ENCODE measurements at regions not wholly inside any gene's neighbourhood (a gene's known extent, or its start where the extent isn't known, plus 50 kb on each side); places are given as distances from the start of the nearest gene placed in this dataset.

- Histone ChIP-seq H3K27me3 (replicated peaks; ENCODE audit: insufficient read depth) (0 out of 2 replicates have a peak, but pooled peaks cover 3% of the 10 kb centered on the region), H4K20me1 (ENCODE audit: insufficient read depth) (no peaks in the 10 kb centered on the region), H3K79me2 (ENCODE audit: insufficient read depth) (no peaks in the 10 kb centered on the region), H3F3A (ENCODE audit: insufficient read depth) (peaks cover 8% of the 10 kb centered on the region; the same call in 1 of the 2 replicates), H3K4me3 (no peak overlapping the region), H3K4me2 (ENCODE audit: unreplicated experiment) (no peak overlapping the region), H3K9me3 (ENCODE audit: low read depth) (no peaks in the 10 kb centered on the region), H3K9ac (no peak overlapping the region), H3K9me2 (ENCODE audit: insufficient read depth) (no peaks in the 10 kb centered on the region), H3K4me1 (ENCODE audit: insufficient read depth) (peaks cover 33% of the 10 kb centered on the region), H3K27ac (no peak overlapping the region), H2AFZ (no peak overlapping the region), H3K36me3 (ENCODE audit: low read depth) (no peaks in the 10 kb centered on the region)
- DNase-seq, result peak; percentile 35
- 55 to 57% methylated on average over 11 of the region's 11 CpGs for WGBS, 2 experiments (ENCODE audit: low coverage in 1 of 2, low lambda C conversion rate in 2 of 2, missing lambda C conversion rate in 2 of 2)
- in situ Hi-C loops (cut with MboI), result no loop called here
- TF ChIP-seq EZH2phosphoT487 (IDR thresholded peaks at IDR 0.05; ENCODE audit: insufficient read depth, low read depth) (no peak), EZH2 (IDR thresholded peaks at IDR 0.05; ENCODE audit: insufficient read depth, poor library complexity, severe bottlenecking) (no peak)
Observed at GRCh38 chr6:166010136-166010960, 157.3 kb downstream of the TBXT start.

- Histone ChIP-seq H3K27me3 (replicated peaks; ENCODE audit: insufficient read depth) (0 out of 2 replicates have a peak, but pooled peaks cover 2% of the 10 kb centered on the region), H3K9ac (peak overlapping the region; percentile 72), H3K9me3 (ENCODE audit: low read depth) (no peaks in the 10 kb centered on the region), H3K4me1 (ENCODE audit: insufficient read depth) (peaks cover 33% of the 10 kb centered on the region), H3K9me2 (ENCODE audit: insufficient read depth) (no peaks in the 10 kb centered on the region), H3K79me2 (ENCODE audit: insufficient read depth) (no peaks in the 10 kb centered on the region), H3K27ac (no peak overlapping the region), H3K4me2 (ENCODE audit: unreplicated experiment) (peak overlapping the region; percentile 84), H4K20me1 (ENCODE audit: insufficient read depth) (no peaks in the 10 kb centered on the region), H2AFZ (peak overlapping the region; percentile 73), H3K36me3 (ENCODE audit: low read depth) (no peaks in the 10 kb centered on the region), H3F3A (ENCODE audit: insufficient read depth) (peaks cover 8% of the 10 kb centered on the region; the same call in 1 of the 2 replicates), H3K4me3 (peak overlapping the region; percentile 71)
- in situ Hi-C loops (cut with MboI), result no loop called here
- no peak for DNase-seq
- WGBS, 2 experiments (ENCODE audit: low coverage in 1 of 2, low lambda C conversion rate in 2 of 2, missing lambda C conversion rate in 2 of 2), result 76 to 82% methylated on average over 8 of the region's 8 CpGs
- TF ChIP-seq EZH2phosphoT487 (IDR thresholded peaks at IDR 0.05; ENCODE audit: insufficient read depth, low read depth) (no peak), EZH2 (IDR thresholded peaks at IDR 0.05; ENCODE audit: insufficient read depth, poor library complexity, severe bottlenecking) (no peak)
Observed at GRCh38 chr6:166009385-166010031, 158.1 kb downstream of the TBXT start.

GRCh38 chr6:166008441-166009369, 158.9 kb downstream of the TBXT start:
- WGBS, 2 experiments (ENCODE audit: low coverage in 1 of 2, low lambda C conversion rate in 2 of 2, missing lambda C conversion rate in 2 of 2), result 2% methylated on average over 55 to 63 of the region's 68 CpGs
- Histone ChIP-seq H3K9ac (peak overlapping the region; percentile 72), H3F3A (ENCODE audit: insufficient read depth) (peaks cover 8% of the 10 kb centered on the region; the same call in 1 of the 2 replicates), H3K9me2 (ENCODE audit: insufficient read depth) (no peaks in the 10 kb centered on the region), H3K4me1 (ENCODE audit: insufficient read depth) (peaks cover 33% of the 10 kb centered on the region), H3K27me3 (replicated peaks; ENCODE audit: insufficient read depth) (no peaks in the 10 kb centered on the region), H3K79me2 (ENCODE audit: insufficient read depth) (no peaks in the 10 kb centered on the region), H3K36me3 (ENCODE audit: low read depth) (no peaks in the 10 kb centered on the region), H3K4me2 (ENCODE audit: unreplicated experiment) (peak overlapping the region; percentile 84), H2AFZ (peak overlapping the region; percentile 73), H3K27ac (no peak overlapping the region), H3K9me3 (ENCODE audit: low read depth) (no peaks in the 10 kb centered on the region), H3K4me3 (peak overlapping the region; percentile 71), H4K20me1 (ENCODE audit: insufficient read depth) (no peaks in the 10 kb centered on the region)
- in situ Hi-C loops (cut with MboI), result no loop called here
- peak; percentile 82 for DNase-seq
- TF ChIP-seq EZH2 (IDR thresholded peaks at IDR 0.05; ENCODE audit: insufficient read depth, poor library complexity, severe bottlenecking) (no peak), EZH2phosphoT487 (IDR thresholded peaks at IDR 0.05; ENCODE audit: insufficient read depth, low read depth) (no peak)
